GM18520 (cell line): ENCODE measurements at regions not wholly inside any gene's neighbourhood (a gene's known extent, or its start where the extent isn't known, plus 50 kb on each side); places are given as distances from the start of the nearest gene placed in this dataset.

Experiments used
- ATAC-seq: cut with Tn5 transposase; IDR thresholded peaks from one replicate; pipeline ENCODE4 v1.9.1; 2021; ENCODE audit not compliant: unreplicated experiment

DNA sequence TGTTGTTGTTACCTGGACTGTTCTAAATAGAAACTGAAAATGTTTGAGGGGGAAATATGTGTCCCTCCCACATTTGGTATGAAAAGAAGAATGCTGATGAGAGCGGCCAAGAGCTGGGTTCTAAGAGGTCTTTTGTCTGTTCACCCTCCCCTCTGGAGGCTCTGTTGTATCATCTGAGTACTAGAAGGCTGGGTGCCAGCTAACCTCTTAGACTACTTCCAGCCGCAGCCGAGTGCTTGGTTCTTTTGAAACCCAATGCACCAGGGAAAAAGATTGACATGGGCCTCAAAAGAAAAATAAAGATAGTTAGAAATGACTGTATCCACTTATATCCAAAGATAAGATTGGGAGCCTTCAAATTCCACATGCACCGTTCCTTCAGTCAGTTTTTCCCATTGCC is 255.9 kb downstream of the TXNL1 start:
- no peak for ATAC-seq

GRCh38 chr18:56381196-56381595 is 257.2 kb downstream of the TXNL1 start:
- ATAC-seq: no peak

DNA sequence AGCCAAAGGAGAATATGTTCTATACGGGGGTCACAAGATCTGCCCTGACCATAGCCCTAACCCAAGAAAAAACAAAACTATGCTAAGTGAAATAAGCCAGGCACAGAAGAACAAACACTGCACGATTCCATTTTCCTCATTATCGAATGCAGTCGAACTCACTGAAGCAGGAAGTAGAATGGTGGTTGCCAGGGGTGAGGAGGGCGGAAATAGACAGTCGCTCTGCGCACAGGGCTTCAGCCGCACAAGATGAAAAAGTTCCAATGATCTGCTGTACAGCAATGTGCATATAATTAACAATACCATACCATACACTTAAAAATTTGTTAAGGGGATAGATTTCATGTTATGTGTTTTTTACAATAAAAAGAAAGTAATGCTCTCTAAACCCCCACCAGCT is 257.7 kb downstream of the TXNL1 start:
- no peak for ATAC-seq

DNA sequence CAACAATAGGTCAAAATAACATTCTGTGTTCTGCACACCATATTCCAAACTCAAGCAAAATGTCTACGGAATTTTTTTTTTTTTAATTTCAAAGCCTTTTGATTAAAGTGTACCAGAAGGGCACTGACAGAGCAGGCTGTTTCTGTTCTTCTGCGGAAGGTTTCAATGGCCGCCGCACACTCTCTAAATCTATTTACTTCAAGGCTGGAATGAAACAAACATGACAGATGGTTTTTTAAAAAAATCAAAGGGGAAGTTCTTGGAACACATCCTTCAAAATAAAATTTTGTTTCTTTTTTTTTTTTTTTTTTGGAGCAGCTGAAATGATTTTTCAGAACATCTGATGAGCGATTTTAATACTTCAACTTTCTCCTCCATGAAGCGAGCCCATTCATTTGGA is 259.1 kb downstream of the TXNL1 start:
- no peak for ATAC-seq

DNA sequence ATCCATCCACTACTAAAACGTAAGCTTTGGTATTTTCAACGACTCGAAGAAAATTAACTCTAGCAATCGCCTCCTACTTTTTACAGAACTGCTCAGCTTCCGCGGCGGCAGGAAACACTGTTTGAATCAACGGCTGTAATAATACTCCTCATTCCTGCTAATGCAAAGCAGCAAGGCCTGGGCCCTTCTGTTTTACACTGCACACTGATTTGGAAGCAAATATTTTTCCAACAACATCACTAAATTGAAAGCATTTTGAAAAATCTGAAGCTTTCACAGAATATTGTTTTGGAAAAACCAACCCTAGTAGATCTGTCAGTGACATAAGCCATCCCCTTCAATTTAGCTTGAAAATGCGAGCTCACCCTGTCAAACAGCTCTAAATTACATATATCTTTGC is 261.2 kb downstream of the TXNL1 start:
- ATAC-seq: no peak

DNA sequence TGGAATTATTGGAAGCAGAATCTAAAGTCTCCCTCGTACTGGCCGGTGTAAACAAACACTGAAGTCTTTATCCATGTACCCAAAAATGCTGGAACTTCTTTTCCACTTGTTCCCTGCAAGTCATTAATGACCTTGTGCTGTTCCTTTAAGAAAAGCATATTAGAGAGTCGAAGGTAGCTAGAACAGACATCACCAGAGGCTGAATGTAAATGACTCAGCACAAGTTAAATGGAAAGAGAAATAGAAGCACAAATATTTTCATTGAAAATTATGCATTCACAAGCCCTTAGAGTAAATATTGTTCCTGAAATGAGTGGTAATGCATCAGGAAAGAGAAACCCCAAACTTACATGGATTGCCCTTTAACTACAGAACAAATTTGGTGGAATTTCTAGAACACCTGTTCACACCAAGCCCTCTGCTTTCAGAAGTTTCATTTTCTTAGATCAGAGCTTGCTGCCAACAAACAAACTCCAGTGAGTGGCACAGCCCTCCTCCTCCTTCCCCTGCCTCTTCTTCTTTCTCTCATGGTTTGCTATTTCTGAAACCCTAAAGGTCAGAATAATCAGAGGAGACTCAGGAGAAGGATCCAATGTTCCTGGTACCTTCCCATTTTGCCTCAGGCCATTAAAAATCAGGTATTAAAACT is 264.3 kb downstream of the TXNL1 start:
- ATAC-seq: no peak

DNA sequence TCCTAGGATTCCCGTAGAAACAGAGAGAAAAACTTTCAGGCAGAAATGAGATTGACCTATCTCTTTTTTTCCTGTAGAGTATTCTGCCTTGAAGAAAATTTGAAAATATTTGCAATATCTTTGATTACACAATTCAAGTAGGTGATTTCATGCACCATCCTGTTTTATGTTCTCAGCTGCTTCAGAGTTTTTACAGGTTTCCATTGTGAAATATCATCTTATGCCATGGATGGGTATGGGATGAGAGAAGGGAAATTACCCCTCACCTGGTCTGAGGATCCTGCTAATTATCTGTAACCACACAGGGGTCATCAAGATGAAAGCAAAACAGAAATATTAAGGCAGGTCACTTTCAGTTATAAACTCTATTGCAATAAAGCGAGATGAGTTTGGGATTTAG is 264.8 kb downstream of the TXNL1 start:
- no peak for ATAC-seq

DNA sequence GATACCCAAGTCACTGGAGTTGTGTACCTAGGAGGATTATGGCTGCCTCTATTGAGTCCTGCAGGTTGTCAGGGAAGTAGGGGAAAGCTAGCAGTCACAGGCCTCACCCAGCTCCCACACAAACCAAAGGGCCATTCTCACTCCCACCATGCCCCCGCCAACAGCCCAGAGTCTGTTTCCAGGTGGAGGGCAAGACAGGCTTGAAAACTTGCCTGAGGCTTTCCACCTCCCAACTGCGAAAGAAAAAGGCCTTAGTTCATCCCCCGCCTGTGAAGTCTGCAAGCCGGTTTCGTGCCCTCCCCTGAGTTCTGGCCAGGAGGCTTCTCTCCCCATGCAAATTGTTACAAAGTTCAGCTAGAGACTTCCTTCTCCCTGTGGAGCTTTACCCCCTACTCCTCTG is 270.3 kb downstream of the TXNL1 start:
- ATAC-seq: no peak

- ATAC-seq: no peak
Measured at GRCh38 chr18:56358608-56359280, 279.6 kb downstream of the TXNL1 start.

DNA sequence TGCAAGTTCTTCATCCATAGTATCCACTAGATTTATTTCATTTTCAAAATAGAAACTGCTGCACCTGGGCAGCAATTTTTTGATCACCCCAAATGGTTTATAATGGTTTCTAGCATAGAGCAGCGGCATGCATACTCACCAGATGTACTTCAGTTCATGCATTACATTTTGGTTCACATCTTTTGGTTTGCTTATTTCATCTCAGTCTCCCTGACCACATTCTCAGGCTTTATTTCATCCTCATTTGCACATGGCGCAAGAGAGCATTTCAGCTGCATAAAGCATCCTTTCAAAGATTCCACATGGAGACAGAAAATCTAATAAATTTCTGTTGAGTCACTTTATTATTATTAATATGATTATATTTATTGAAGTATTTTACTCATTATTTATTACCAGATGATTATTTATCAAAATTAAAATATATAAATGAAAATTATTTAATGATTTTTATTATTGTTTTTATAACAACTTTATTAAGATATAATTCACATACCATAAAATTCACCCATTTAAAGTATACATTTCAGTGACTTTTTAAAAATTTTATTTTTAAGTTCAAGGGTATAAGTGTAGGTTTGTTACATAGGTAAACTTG is 284.6 kb downstream of the TXNL1 start:
- ATAC-seq: no peak

DNA sequence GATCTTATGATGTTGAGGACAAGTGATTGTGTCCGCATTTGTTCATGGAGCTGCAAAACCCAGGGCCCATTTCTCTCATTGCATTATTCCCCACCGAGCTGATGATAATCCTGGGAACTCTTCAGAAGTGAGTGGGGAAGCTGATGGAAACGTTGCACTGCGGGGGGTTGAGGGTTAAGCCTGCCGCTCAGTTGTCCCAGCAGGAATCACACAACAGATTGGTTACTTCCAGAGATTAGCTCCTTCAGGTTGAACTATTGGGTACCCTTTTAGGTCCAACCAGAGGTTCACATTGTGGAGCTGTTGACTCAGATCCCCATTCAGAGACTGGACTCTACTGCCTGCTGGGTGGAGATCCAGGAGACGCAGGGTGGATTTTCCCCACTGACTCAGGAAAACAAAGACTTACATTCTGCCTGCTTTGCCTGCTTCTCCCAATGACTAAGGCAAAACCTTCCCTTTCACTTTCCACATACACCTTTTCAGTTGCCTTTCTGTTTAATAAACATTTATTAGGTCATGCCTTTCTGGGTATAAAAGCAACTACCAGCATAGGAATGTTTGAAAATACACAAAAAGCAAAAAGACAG is 286.4 kb downstream of the TXNL1 start:
- ATAC-seq: no peak

- ATAC-seq: no peak
Measured at GRCh38 chr18:56337507-56337906, 300.9 kb downstream of the TXNL1 start.

DNA sequence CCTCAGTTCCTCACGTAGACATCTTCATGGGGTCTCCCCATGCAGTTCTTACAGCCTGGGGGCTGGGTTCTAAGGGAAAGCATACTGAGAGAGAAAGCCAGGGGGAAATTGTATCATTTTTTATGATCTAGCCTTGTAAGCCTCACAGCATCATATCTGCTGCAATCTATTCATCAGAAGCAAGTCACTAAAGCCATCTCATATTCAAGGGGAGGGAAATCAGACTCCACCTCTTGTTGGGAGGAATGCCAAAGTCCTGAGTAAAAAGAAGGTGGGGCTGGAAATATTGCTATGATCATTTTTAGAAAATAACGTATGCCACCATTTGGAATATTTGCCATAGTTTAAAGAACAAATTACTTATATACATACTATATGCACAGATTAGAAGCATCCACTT is 304.6 kb downstream of the TXNL1 start:
- no peak for ATAC-seq

DNA sequence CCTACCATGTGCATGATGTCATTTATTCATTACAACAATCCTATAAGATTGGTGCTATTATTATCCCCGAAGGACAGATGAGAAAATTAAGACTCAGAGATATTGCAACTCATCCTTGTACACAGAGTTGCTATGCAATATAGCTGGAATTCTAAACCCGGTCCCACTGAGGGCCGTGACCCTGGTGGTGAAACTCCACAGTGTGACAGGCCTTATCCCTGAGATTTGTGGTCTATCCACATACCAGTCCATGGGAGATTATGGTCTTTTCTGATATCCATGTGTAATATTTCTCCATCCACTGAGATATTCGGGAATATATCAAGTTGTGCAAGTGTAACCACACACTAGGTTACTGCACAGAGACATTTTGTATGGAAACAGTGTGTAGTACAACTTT is 305.2 kb downstream of the TXNL1 start:
- no peak for ATAC-seq

DNA sequence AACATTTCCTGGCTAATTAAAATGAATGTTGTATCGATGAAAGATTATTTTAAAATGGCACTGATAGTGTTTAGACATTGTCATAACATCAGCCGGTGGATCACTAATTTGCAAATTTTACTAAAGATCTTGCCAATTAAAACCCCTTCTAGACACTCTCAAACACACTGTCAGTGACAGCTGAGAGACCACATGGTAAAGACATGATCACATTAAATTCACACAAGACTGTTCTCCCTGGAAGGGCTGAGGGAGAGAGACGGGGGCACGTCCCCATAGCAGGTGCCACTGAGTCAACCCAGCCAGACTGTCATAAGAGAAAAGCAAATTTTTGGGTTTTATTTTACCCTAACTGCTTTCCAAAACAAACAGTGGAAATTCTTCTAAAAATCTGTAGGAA is 306.0 kb downstream of the TXNL1 start:
- ATAC-seq: no peak

DNA sequence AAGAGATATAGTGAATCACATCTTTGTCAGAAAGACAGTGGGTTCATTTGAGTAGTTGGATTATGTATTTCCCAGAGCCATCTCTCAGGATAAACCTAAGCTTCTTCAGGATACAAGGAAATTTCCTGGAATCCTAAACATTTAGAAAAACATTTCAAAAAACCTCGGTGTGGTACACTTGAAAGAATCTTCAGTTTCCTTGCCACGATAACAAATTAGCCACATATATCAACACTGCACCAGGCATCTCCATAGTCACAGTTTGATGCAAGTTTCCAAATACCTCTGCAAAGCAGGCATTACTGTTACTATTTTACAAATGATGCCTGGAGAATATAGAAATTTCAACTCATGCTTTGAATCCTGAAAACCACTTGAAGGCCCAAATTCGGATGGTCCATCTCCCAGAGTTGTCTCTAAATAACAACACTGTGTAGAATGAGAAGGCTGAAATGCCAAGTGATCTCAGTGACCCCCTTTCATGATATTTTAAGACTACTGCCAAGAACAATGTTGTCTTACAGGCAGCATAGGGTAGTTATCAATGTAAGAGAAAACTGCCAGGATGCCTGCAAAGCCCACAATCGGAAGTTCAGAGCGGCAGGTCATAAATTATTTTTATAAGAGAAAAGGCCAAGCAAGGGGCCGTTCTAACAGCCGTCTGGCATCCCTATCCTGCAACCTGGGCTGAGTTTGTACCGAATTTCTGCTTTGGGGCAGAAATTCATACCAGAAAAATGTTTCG is 307.9 kb downstream of the TXNL1 start:
- ATAC-seq: no peak

- ATAC-seq: no peak
Measured at GRCh38 chr18:56329536-56329935, 308.9 kb downstream of the TXNL1 start.

- ATAC-seq: no peak
Measured at GRCh38 chr18:56327191-56327885, 311.1 kb downstream of the TXNL1 start.

GRCh38 chr18:56326336-56327072 is 311.9 kb downstream of the TXNL1 start:
- ATAC-seq: no peak

- ATAC-seq: no peak
Measured at GRCh38 chr18:56323673-56324072, 314.7 kb downstream of the TXNL1 start.
